Smooth muscle cell (in vitro differentiated cells): ENCODE measurements at regions not wholly inside any gene's neighbourhood (a gene's known extent, or its start where the extent isn't known, plus 50 kb on each side); places are given as distances from the start of the nearest gene placed in this dataset.
A peak's percentile ranks its signal among the peaks of the same experiment; 100 is the strongest.

Source experiments
- DNase-seq: peaks from one replicate; lab custom pipeline; 2025; ENCODE audit not compliant: unreplicated experiment; lab: John Stamatoyannopoulos, UW
- H2AFZ ChIP-seq: fragments of 200-600 bp; sonication (generic); 2 replicates; pipeline ENCODE4 v1.6.0; 2016; ENCODE audit warnings: antibody characterized with exemption, low read depth, mild to moderate bottlenecking
- H3F3A ChIP-seq: fragments of 200-600 bp; sonication (generic); 2 replicates; pipeline ENCODE4 v1.6.0; 2017; ENCODE audit warnings: antibody characterized with exemption, low read depth
- H3K27ac ChIP-seq: fragments of 200-600 bp; sonication (generic); 2 replicates; pipeline ENCODE4 v1.5.1; 2016; ENCODE audit warnings: low read depth, mild to moderate bottlenecking
- H3K27me3 ChIP-seq: fragments of 200-600 bp; sonication (generic); 2 replicates; pipeline ENCODE4 v1.6.1; 2016; ENCODE audit warnings: low read depth, mild to moderate bottlenecking
- H3K36me3 ChIP-seq: fragments of 200-600 bp; sonication (generic); 2 replicates; pipeline ENCODE4 v1.5.1; 2016; ENCODE audit warnings: low read depth
- H3K4me1 ChIP-seq: fragments of 200-600 bp; sonication (generic); 2 replicates; pipeline ENCODE4 v1.5.1; 2016; ENCODE audit warnings: low read depth
- H3K4me2 ChIP-seq: fragments of 200-600 bp; sonication (generic); 2 replicates; pipeline ENCODE4 v1.6.0; 2016; ENCODE audit warnings: mild to moderate bottlenecking
- H3K4me3 ChIP-seq: fragments of 200-600 bp; sonication (generic); 2 replicates; pipeline ENCODE4 v1.5.1; 2016; ENCODE audit warnings: mild to moderate bottlenecking
- H3K79me2 ChIP-seq: fragments of 200-600 bp; sonication (generic); 2 replicates; pipeline ENCODE4 v1.6.0; 2016; ENCODE audit warnings: low read depth, mild to moderate bottlenecking
- H3K9ac ChIP-seq: fragments of 200-600 bp; sonication (generic); 2 replicates; pipeline ENCODE4 v1.6.0; 2016; ENCODE audit warnings: low read depth
- H3K9me3 ChIP-seq: fragments of 200-600 bp; sonication (generic); replicated peaks from 2 replicates; pipeline ENCODE4 v1.5.1; 2016; ENCODE audit warnings: low read depth
- H4K20me1 ChIP-seq: fragments of 200-600 bp; sonication (generic); 2 replicates; pipeline ENCODE4 v1.6.0; 2016; ENCODE audit warnings: low read depth
- WGBS: methylation state at CpG from one replicate; pipeline ENCODE4 v1.1.7; 2016; ENCODE audit warnings: low lambda C conversion rate; 5-methylcytosine and 5-hydroxymethylcytosine counted together
- TF ChIP-seq, protein P1 (sequence below): fragments of 200-600 bp; sonication (generic); IDR thresholded peaks from 2 replicates; pipeline ENCODE4 v1.5.1; 2017; ENCODE audit warnings: borderline replicate concordance, mild to moderate bottlenecking, antibody characterized with exemption; ENCODE audit not compliant: insufficient read depth, poor library complexity, severe bottlenecking

DNA sequence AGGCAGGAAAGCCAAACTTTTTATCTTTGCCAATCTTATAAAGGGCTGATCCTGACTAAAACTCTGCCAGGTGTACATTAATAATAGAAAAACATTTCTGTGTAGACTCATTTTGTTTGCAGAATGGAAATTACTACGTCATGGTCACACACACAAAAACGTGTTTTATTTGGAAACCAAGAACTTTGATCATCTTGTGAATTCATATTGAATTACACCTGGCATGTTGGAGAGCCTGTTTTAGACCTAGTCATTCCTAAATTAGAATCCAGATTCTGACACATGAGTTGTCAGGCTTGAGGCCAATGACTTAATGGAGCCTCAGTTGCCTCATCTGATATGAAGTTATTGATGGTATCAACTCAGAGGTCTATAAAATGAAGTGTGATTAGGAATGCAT lies 235.6 kb upstream of the TENM4 start:
- no peak overlapping the region for H3K9ac ChIP-seq
- no peak for DNase-seq
- no peaks in the 10 kb centered on the region for H3K9me3 ChIP-seq
- H3K36me3 ChIP-seq = no peaks in the 10 kb centered on the region
- TF ChIP-seq, protein P1, sequence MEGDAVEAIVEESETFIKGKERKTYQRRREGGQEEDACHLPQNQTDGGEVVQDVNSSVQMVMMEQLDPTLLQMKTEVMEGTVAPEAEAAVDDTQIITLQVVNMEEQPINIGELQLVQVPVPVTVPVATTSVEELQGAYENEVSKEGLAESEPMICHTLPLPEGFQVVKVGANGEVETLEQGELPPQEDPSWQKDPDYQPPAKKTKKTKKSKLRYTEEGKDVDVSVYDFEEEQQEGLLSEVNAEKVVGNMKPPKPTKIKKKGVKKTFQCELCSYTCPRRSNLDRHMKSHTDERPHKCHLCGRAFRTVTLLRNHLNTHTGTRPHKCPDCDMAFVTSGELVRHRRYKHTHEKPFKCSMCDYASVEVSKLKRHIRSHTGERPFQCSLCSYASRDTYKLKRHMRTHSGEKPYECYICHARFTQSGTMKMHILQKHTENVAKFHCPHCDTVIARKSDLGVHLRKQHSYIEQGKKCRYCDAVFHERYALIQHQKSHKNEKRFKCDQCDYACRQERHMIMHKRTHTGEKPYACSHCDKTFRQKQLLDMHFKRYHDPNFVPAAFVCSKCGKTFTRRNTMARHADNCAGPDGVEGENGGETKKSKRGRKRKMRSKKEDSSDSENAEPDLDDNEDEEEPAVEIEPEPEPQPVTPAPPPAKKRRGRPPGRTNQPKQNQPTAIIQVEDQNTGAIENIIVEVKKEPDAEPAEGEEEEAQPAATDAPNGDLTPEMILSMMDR = no peak
- no peak overlapping the region for H3K4me3 ChIP-seq
- no peak overlapping the region for H2AFZ ChIP-seq
- no peaks in the 10 kb centered on the region for H4K20me1 ChIP-seq
- no peaks in the 10 kb centered on the region for H3F3A ChIP-seq
- H3K4me2 ChIP-seq = no peak overlapping the region
- H3K79me2 ChIP-seq = no peaks in the 10 kb centered on the region
- H3K27ac ChIP-seq = no peak overlapping the region
- H3K27me3 ChIP-seq = peaks cover 7% of the 10 kb centered on the region
- WGBS = 92% methylated on average over 2 of the region's 2 CpGs
- peaks cover 28% of the 10 kb centered on the region for H3K4me1 ChIP-seq

DNA sequence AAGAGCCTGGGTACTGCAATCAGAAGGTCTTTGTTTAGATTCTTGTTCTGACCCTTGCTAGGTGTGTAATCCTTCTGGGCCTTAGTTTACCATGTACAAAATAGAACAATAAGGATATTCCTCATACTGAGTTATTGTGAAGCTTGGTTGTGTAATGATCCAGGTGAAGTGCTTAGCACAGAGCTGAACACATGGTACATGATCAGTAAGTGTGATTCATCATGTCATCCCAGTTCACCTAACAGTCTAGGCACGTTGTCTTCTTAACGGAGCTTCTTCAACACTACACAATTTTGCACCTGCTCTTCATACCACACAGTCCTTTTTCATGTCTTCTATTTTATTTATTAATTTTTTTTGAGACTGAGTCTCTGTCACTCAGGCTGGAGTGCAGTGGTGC lies 234.3 kb upstream of the TENM4 start:
- DNase-seq = no peak
- 78% methylated on average over 2 of the region's 2 CpGs for WGBS
- TF ChIP-seq, protein P1 = no peak
- Histone ChIP-seq H3K27ac (no peak overlapping the region), H3K4me2 (no peak overlapping the region), H3K4me3 (no peak overlapping the region), H3K79me2 (no peaks in the 10 kb centered on the region), H3K9me3 (no peaks in the 10 kb centered on the region), H4K20me1 (no peaks in the 10 kb centered on the region), H3K4me1 (peaks cover 28% of the 10 kb centered on the region), H3F3A (no peaks in the 10 kb centered on the region), H3K36me3 (no peaks in the 10 kb centered on the region), H2AFZ (no peak overlapping the region), H3K27me3 (peaks cover 2% of the 10 kb centered on the region), H3K9ac (no peak overlapping the region)

DNA sequence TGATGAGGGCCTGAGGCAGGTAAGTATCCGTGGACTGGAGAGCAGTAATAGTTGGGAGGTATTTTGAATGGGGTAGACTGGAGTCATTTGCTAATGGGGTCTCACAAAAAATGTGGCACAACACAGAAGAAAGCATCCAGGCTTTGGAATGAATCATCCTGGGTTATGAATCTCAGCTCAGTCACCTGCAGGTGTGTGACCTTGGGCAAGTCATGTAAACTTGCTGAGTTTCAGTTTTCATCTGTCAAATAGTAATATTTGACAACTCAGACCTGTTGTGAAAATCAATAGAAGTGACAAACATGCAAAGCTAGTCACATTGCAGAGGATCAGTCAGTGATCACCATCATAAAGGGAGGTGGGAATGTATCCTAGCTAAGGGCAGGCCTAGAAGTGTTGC lies 232.0 kb upstream of the TENM4 start:
- 68% methylated on average over 1 of the region's 1 CpG for WGBS
- H2AFZ ChIP-seq = no peak overlapping the region
- H3K36me3 ChIP-seq = no peaks in the 10 kb centered on the region
- no peaks in the 10 kb centered on the region for H3K27me3 ChIP-seq
- DNase-seq = no peak
- no peak overlapping the region for H3K9ac ChIP-seq
- no peaks in the 10 kb centered on the region for H4K20me1 ChIP-seq
- H3K9me3 ChIP-seq = no peaks in the 10 kb centered on the region
- no peaks in the 10 kb centered on the region for H3K79me2 ChIP-seq
- no peak overlapping the region for H3K4me3 ChIP-seq
- no peak overlapping the region for H3K27ac ChIP-seq
- TF ChIP-seq, protein P1 = no peak
- peaks cover 20% of the 10 kb centered on the region for H3K4me1 ChIP-seq
- H3F3A ChIP-seq = no peaks in the 10 kb centered on the region
- H3K4me2 ChIP-seq = no peak overlapping the region

DNA sequence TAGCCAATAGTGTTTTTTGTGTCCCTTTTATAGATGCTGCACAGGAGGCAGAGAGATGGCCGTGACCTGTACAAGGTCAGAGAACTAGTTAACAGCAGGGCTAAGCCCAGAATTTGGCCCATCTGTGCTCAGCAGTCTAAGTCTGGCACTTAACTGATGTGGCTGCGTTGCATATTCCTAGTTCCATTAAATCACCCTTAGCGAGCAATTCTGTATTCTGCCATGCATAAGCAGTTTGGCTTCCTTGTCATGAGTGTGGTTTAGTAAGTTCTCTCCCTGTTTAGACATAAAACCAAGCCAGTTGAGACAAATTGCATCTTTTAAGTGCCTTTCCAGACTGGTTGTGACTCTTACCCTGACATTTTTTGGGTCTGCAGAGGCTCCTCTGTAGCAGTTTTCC lies 230.6 kb upstream of the TENM4 start:
- Histone ChIP-seq H3K79me2 (no peaks in the 10 kb centered on the region), H4K20me1 (no peaks in the 10 kb centered on the region), H2AFZ (no peak overlapping the region), H3K36me3 (no peaks in the 10 kb centered on the region), H3K9me3 (no peaks in the 10 kb centered on the region), H3K4me2 (no peak overlapping the region), H3F3A (no peaks in the 10 kb centered on the region), H3K4me3 (no peak overlapping the region), H3K4me1 (peaks cover 8% of the 10 kb centered on the region), H3K9ac (no peak overlapping the region), H3K27me3 (no peaks in the 10 kb centered on the region), H3K27ac (peak overlapping the region; percentile 12)
- WGBS = 58% methylated on average over 3 of the region's 3 CpGs
- TF ChIP-seq, protein P1 = no peak
- DNase-seq = no peak
